Skin epidermis (tissue), 12 donors: ENCODE measurements at regions not wholly inside any gene's neighbourhood (a gene's known extent, or its start where the extent isn't known, plus 50 kb on each side); places are given as distances from the start of the nearest gene placed in this dataset.

Experiments
- H3K27ac ChIP-seq, 21 experiments: fragments of 200-600 bp; sonication (generic) in 11 of 21; one replicate each; pipeline ENCODE4 v1.5.0; 2020; ENCODE audit warnings: mild to moderate bottlenecking in 3 of 21, inconsistent platforms in 2 of 21, moderate library complexity in 2 of 21
- H3K4me3 ChIP-seq, 7 experiments: fragments of 200-600 bp; sonication (generic) in 2 of 7; one replicate each; pipeline ENCODE4 v1.5.0; 2020; ENCODE audit warnings: inconsistent platforms in 2 of 7, mild to moderate bottlenecking in 2 of 7, moderate library complexity in 1 of 7

DNA sequence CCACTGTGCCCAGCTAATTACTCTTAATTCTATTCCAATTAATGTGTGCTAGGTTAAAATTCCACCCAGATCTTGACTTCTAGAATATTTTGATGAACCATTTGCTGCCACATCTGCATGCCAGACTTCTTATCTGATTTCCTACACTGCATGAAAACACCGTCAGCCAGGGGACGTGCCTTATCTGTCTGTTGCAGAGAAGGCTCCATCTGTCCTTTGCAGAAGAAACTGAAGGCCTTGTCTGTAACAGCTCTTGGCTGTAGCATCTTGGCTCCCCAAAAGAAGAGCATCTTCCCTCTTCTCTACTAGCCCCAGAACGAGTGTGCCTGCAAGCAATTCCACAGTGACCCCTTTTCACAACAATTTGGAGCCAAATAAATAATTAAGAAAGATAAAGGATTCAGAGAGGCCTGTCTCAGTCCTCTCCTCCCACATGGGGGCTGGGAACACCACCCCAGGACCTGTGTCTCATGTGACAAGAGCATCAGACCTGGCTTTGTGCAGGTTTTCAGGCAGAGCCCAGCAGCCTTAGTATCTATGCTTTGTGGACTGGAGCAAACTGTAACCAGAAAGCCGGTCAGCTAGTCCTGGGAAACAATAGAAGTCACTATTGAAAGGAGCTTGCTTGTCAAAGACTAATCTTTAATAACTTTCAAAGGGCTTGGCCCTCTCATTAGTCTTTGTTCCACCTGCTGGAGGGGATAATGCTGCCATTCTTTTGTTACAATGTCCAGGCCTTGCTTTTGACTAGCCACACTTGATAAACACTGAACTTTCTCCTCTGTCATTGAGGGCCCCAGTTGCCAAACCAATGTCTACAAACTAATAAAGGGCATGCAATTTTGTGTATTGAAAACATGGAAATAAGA lies 84.0 kb upstream of the NEUROD1 start:
- no peak overlapping the region for H3K4me3 ChIP-seq
- no peak overlapping the region for H3K27ac ChIP-seq

- H3K4me3 ChIP-seq = no peak overlapping the region
- no peak overlapping the region for H3K27ac ChIP-seq
Measured at GRCh38 chr2:181766129-181766528, 85.8 kb upstream of the NEUROD1 start.

- H3K4me3 ChIP-seq = no peak overlapping the region
- peak overlapping the region in 2 of 21 experiments; percentile 2 to 26 for H3K27ac ChIP-seq
Measured at GRCh38 chr2:181770150-181770549, 89.8 kb upstream of the NEUROD1 start.

DNA sequence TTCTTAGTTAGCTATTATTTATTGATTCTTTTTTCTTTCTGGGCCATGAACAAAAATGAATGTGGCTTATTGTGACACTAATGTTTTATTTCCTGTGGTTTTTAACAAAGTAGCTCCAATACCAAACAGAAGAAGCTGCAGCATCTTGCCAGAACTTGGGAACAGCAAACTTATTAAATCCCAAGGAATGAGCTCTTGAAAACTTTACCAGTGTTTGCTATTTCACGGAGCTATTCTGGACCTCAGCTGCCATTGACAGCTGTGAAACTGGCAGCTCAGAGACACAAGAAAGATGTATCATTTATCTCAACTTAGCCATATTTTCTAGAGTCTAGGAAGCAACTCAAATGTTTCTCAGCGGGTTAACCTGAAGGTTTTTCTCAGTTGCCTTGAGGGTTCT lies 91.0 kb upstream of the NEUROD1 start:
- H3K4me3 ChIP-seq = no peak overlapping the region

GRCh38 chr2:181772334-181772733 lies 92.0 kb upstream of the NEUROD1 start:
- Histone ChIP-seq H3K27ac (peak overlapping the region in 1 of 21 experiments; percentile 26), H3K4me3 (no peak overlapping the region)

More for the DNA sequence above, 91.0 kb upstream of the NEUROD1 start:
- H3K27ac ChIP-seq = peak overlapping the region in 3 of 21 experiments; percentile 17 to 35 (median 26)

DNA sequence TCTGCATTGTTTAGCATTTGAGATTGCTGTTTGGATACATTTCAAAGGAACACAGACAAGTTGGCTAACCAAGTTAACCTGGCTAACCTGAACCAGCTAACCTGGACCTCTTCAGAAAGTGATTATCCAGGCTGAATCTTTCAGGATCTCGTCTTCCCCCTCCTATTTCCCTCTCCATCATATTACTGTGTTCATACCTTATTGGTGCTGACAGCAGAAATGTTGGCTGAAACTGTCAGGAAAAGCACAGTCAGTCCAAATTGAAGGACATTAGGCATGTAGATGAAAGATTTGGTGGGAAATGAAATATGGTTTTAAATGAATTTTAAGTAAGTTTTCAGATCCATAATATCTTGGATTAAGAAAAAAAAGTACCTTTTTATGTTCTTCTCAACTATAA lies 92.5 kb upstream of the NEUROD1 start:
- no peak overlapping the region for H3K27ac ChIP-seq
- H3K4me3 ChIP-seq = no peak overlapping the region

GRCh38 chr2:181774685-181775084 lies 94.4 kb upstream of the NEUROD1 start:
- no peak overlapping the region for H3K4me3 ChIP-seq
- no peak overlapping the region for H3K27ac ChIP-seq

DNA sequence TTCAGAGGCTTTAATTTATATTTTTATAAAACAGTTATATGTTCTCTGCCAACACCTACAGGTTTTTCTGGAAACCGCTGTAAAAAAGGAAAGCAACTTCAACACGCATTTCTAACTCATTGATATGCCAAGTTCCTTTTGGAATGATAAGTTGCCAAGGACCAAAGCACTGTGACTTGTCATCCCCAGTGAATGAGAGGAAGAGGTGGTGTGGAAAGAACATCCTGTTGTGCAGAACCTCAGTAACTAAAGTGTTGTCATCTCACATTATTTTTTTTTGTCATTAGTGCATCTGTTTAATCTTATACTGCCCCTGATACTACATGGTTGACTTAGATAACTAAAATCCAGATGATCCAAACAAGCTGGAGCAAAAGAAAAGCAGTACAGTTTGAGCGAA lies 96.0 kb upstream of the NEUROD1 start:
- Histone ChIP-seq H3K4me3 (no peak overlapping the region), H3K27ac (peak overlapping the region in 1 of 21 experiments; percentile 4)

GRCh38 chr2:181777734-181778133 lies 97.4 kb upstream of the NEUROD1 start:
- Histone ChIP-seq H3K27ac (no peak overlapping the region), H3K4me3 (no peak overlapping the region)

DNA sequence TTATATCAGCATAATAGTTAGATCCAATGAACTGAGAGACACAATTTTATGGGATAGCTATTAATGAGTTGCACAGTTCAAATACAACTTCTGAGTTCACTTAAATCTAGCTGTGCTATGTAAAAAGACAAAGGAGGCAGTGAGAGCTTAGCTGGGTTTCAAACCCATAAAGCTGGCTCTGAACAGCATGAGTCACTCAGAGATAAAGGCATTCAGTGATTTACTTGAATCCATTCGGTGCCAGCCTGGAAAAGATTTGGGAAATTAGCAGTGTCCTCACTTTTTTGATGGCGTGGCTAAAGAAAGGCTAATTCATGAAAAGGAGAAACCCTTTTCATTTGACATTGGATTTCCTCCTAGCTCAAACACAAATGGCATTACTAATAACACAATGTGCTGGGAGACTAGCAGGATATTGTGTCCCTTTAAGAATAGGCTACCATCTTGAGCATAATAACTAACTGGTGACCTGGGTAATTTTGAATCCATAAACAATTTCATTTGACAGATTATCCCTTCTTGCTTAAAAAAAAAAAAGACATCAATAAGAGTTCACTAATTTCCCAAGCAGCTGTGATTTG lies 98.4 kb upstream of the NEUROD1 start:
- Histone ChIP-seq H3K4me3 (no peak overlapping the region), H3K27ac (peak overlapping the region in 1 of 21 experiments; percentile 51)

- no peak overlapping the region for H3K4me3 ChIP-seq
- H3K27ac ChIP-seq = peak overlapping the region in 6 of 21 experiments; percentile 19 to 51 (median 40)
Measured at GRCh38 chr2:181779288-181780021, 99.1 kb upstream of the NEUROD1 start.

GRCh38 chr2:181780047-181780651 lies 99.8 kb upstream of the NEUROD1 start:
- peak overlapping the region in 7 of 21 experiments; percentile 15 to 54 (median 31) for H3K27ac ChIP-seq
- no peak overlapping the region for H3K4me3 ChIP-seq

GRCh38 chr2:181780657-181781056 lies 100.3 kb upstream of the NEUROD1 start:
- Histone ChIP-seq H3K27ac (peak overlapping the region in 4 of 21 experiments; percentile 15 to 54 (median 44)), H3K4me3 (no peak overlapping the region)

GRCh38 chr2:181781078-181781786 lies 100.9 kb upstream of the NEUROD1 start:
- Histone ChIP-seq H3K4me3 (no peak overlapping the region), H3K27ac (peak overlapping the region in 2 of 21 experiments; percentile 39 to 54)

- Histone ChIP-seq H3K4me3 (no peak overlapping the region), H3K27ac (peak overlapping the region in 1 of 21 experiments; percentile 34)
Measured at GRCh38 chr2:181782660-181783059, 102.3 kb upstream of the NEUROD1 start.

GRCh38 chr2:181784556-181784955 lies 104.2 kb upstream of the NEUROD1 start:
- H3K27ac ChIP-seq = peak overlapping the region in 3 of 21 experiments; percentile 17 to 40 (median 38)
- no peak overlapping the region for H3K4me3 ChIP-seq

GRCh38 chr2:181785691-181786344 lies 105.5 kb upstream of the NEUROD1 start:
- peak overlapping the region in 2 of 21 experiments; percentile 33 to 40 for H3K27ac ChIP-seq
- no peak overlapping the region for H3K4me3 ChIP-seq

GRCh38 chr2:181786371-181787228 lies 104.9 kb upstream of the ITPRID2 start:
- no peak overlapping the region for H3K4me3 ChIP-seq
- peak overlapping the region in 5 of 21 experiments; percentile 12 to 40 (median 33) for H3K27ac ChIP-seq
